ENCODE measurements at regions not wholly inside any gene's neighbourhood (a gene's known extent, or its start where the extent isn't known, plus 50 kb on each side); places are given as distances from the start of the nearest gene placed in this dataset.
"Not testable (repeated sequence)": the region's sequence is repeated elsewhere in the genome, so short reads cannot be mapped to it uniquely, and the experiment has no call there.

DNA sequence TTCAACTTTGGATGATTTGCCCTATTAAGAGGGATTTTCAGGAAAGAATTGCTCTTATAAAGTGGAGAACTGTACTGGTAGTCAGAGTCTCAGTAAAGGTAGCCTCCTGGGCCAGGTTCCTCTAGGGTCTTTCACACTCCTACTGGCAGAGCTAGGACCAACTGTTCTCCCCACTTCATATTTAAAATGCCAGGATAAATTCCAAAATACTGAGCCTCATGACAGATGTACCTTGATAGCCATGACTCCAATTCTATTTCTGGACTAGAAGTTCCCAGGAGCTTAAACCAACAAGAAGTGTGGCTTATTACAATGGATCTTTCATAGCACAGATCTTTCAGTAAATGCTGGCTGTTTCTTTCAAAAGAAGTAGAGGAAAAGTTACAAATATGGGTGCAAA, 126.5 kb downstream of the C12orf75 start:
- no peak for DNase-seq

DNA sequence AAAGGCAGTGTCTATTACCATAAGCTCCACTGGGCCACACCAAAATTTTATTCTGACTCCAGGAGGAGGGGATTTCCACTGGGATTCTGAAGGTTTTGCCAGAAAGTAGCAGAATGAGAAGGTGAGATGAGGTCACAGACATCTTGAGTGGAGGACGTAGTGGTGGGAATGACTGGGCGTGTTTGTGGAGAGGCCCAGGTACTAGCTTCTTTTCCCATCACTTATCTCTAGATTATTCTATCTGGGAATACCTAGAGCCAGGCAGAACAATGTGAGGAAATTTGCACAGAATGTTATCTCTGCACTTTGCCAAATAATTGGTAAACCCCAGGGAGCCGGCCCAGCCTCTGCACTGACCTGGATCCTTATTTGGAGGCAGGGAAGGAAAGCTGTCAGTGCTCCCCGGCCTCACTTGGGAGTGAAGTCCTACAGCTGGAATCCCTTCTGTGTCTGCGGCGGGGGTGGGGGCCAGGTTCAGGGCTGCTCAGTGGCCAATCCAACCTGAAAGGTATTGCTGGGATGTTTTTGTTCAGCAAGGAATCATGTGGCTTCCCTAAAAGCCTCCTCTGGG, 129.4 kb downstream of the C12orf75 start:
- no peak for DNase-seq

DNA sequence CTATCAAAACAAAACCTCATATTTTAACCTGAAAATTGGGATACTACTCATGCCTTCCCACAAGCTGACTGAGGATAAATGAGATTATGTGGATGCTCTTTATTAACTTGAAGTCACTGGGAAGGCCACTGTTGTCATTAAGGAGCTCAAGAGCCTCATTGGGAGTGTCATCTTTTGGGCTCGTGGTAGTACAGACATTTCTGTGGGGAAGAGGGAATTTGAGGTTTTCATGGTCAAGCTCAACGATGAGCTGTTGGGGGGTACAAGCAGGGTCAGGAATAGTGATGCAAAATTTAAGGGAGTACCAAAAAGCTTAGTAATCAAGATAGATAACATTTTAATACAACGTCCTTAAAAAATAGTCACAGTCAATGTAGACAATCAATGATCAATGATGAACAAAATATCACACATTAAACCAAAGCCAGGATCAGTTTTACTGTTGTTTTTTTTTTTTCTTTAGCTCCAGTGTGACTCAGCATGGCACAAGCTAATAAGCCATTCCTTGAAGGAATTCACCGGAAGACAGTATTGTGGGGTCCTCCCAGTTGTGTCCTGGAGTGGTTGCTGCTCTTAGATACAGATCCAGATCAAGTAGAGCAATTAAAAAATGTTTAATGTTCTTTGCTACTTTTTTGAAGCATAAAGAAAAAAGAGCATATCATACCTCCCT, 130.9 kb downstream of the C12orf75 start:
- DNase-seq = no peak

DNA sequence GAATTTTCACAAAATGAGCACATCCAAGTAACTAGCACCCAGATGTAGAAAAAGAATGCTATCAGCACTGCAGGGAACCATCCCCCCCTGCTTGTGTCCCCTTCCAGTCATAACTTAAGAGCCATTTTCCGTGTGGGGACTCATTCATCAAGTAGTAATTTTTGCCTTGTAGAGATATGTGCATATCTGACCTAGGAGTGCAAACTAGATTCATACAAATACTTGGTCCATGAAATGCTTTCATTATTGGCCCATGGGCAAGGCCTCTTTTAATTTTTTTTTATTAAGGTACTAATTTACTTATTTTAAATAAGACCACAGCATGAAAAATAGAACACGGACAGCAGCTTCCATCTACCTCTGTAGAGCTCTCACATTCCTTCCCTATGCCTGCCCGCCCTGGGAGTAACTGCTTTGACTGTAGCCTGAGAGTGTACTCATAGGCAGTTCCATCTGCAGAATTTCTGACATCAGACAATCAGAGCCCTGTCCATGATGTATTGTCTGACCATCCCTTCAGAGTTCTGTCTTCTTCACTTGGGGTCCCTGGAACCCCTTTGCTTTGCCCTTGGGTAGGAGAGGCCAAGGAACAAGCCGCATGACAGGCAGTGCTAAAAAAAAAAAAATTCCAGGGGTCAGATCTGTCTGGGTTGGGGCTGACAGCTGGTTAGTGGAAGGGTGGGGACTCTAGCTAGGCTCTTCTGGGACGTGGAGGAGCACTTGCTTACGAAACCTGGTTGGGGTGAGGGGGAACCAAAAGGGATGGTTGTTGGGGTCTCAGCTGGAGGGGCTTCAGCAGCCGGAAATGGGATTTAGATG, 131.7 kb downstream of the C12orf75 start:
- no peak for DNase-seq

DNA sequence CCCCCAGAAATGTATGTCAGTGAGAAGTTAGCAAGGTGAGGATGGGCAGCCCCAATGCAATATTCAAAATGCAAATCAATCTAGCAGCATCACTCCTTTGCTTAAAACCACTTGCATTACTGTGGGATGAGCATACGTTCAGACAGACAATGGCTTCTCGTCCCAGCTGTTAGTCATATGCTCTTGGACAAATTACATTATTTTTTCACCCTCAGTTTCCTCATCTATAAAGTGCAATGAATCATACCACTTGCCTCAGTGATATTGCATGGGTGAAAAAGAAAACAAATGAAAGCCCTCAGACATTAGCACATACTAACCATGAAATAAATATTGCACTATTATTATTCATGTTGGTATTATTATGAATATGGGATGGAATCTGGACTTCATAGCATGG, 132.3 kb downstream of the C12orf75 start:
- DNase-seq = no peak

DNA sequence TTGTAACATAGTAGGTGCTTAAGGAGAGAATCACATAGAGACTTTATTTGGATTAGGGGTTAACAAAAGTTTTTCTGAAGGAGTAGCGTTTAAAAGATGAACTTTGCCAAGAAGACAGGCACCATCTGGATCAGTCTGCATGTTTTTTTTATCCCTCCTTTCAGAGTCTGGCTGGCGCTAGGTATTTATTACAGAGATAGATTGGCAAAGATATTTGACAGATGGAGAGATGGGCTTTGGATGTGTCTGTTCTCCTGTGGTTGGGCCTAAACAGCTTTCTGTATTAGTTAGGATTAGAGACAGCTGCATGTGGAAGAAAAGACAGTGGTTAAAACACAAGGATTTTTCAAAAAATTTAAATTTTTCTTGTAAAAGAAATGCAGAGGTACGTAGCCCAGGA, 133.9 kb downstream of the C12orf75 start:
- DNase-seq = no peak

- DNase-seq = no peak
Measured at GRCh38 chr12:105466231-105466900, 135.9 kb downstream of the C12orf75 start.

- no peak for DNase-seq
Measured at GRCh38 chr12:105466901-105467598, 136.6 kb downstream of the C12orf75 start.

DNA sequence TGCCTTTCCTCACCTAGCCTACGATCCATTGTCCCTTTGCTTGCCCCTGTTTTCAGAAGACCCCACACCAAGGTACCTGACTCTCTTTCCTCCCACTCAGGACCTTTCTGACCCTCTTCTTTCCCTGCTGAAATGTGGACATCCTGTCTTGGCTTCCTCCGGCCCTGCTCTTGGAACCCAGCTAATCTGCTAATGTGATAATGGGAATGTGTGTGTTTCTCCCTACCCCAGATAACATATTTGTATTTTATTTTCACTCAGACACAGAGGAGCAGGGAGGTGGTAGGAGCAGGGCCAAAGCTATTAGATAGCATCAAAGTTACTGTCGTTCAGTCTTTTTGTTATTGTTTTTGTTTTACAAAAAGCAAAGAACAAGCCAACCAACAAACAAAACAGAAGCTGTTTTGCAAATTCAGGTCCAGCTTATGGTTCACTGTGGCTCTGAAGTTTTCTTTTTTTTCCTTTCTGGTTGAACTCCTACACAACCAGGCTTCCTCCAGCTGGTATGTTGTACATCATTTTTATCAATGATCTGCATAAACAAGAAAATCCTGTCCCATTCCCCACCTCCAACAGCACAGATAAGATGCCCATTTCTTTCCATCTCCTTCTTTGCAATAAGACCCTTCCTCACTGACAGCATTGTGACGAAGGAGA, 137.3 kb downstream of the C12orf75 start:
- no peak for DNase-seq

GRCh38 chr12:105468464-105468863, 138.0 kb downstream of the C12orf75 start:
- DNase-seq = no peak

- no peak for DNase-seq
Measured at GRCh38 chr12:105469211-105469610, 138.7 kb downstream of the C12orf75 start.

GRCh38 chr12:105469701-105470100, 139.2 kb downstream of the C12orf75 start:
- DNase-seq = no peak

- no peak for DNase-seq
Measured at GRCh38 chr12:105470102-105470501, 139.6 kb downstream of the C12orf75 start.

DNA sequence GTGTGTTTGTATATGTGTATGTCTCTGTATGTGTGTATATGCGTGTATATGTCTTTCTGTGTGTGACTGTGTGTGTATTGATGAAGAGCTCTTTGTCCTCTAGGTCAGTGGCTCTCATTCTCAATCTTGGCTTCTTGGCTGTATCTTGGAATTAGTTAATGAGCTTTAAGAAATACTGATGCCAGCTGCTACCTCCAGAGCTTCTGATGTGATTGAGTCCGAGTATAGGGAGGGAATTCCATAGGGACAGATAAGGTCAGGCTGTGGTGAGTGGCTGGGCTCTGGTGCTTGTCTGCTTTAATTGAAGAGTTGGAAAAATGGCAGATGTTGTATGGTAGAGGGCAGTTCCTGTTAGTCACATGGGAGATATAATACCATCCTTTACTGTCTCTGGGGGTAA, 140.1 kb downstream of the C12orf75 start:
- no peak for DNase-seq

DNA sequence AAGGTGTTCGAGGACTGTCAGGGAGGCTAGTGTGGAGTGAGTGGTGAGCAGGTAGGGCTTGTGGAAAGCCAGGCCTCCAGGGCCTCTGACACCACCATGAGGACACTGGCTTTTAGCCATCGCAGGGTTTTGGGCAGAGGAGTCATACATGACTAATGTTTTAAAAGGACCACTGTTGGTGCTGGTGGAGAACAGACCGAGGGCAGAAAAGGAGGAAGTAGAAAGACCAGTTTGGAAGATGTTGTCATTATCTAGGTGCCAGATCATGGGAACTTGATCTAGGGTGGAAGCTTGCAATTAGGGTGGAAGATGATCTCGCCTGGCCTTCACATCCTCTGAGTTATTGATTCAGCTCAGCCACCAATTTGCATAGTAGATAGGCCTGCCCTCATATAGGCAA, 144.2 kb downstream of the C12orf75 start:
- no peak for DNase-seq

- DNase-seq = no peak
Measured at GRCh38 chr12:105476616-105477015, 146.1 kb downstream of the C12orf75 start.

- no peak for DNase-seq
Measured at GRCh38 chr12:105477873-105478272, 147.4 kb downstream of the C12orf75 start.

GRCh38 chr12:105478788-105479187, 148.3 kb downstream of the C12orf75 start:
- not testable (repeated sequence) for DNase-seq

DNA sequence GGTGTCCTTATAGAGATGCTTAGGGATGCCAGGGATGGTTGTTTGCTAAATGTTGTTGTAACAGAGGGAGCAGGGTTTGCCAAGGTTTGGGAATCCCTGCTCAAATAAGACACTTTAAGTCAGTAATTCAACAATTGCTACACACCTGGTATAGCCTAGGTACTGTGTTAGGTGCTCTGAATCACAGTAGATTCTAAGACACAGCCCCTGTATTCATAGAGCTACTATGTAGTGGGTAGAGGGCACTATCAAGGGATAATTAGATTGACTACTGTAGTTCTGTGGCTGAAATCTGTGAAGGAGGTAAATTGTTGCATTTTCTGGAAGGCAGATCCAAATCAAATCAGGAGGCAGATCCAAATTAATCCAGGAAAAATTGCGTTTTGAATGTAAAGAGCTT, 149.2 kb downstream of the C12orf75 start:
- no peak for DNase-seq

- no peak for DNase-seq
Measured at GRCh38 chr12:105480162-105480561, 149.7 kb downstream of the C12orf75 start.

DNA sequence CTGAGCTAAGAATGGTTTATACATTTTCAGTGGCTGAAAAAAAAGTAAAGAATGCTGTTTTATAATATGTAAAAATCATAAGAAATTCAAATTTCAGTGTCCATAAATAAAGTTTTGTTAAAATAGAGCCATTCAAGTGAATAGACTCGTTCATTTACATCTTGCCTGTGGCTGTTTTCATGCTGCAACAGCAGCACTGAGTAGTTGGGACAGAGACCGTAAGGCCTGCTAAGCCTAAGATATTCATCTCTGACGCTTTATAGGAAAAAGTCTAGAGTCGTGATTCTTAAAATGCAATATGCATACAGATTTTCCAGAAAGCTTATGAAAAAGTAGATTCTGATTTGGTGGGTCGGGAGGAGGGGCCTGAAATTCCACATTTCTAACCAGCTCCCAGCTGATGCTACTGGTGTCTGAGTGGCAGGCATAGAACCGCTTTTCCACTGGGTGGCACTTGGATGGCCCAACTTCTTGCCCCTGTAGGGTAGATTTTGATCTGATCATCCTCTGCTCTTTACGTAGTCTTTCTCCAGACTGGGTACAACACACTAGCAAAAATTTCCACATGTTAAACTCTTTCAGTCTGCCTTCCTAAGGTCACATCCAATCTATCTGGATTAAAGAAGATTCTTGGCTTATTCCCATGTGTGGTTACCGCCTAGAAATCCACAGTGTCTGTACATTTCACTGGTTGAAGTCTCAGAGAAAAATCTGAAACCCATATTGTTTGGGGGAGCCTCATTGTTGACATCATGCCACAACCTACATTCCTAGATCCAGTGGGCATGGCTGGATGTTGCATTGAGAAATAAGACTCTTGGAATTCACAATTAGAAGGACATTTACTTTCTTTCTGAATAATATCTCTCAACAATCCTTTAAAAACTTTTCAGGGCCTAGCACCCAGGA, 151.2 kb downstream of the C12orf75 start:
- no peak for DNase-seq

All from KG1 (cell line).